Lower leg skin (tissue), 3 donors: ENCODE measurements at regions not wholly inside any gene's neighbourhood (a gene's known extent, or its start where the extent isn't known, plus 50 kb on each side); places are given as distances from the start of the nearest gene placed in this dataset.

Experiments
- CTCF ChIP-seq, 3 donors: fragments of 450-650 bp; IDR thresholded peaks; one replicate each; pipeline ENCODE4 v1.5.1; 2016; ENCODE audit warnings: antibody characterized with exemption in 3 of 3, mild to moderate bottlenecking in 3 of 3, moderate library complexity in 2 of 3
- POLR2A ChIP-seq, 2 donors: fragments of 450-650 bp; IDR thresholded peaks; one replicate each; pipeline ENCODE4 v1.6.1; 2016 to 2017; ENCODE audit warnings: antibody characterized with exemption in 2 of 2, mild to moderate bottlenecking in 1 of 2, moderate library complexity in 1 of 2

DNA sequence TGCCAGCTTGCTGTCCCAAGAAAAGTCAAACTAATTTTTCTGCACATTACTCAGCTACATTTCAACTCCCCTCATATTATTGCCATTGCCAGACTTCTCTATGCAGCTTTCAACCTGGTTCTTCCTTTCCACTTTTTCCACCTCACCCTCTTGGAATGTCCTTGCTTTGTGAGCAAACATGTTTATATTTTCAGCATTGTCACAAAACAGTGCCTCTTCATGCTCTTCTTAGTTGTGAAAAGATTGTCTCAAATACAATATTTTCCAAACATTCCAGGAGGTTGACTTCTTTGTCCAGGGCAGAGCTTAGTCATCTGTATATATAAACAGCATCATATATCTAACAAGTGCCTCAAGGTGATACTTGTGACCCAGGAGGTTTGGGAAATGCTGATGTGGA is 803.3 kb upstream of the CELF4 start:
- TF ChIP-seq CTCF (IDR thresholded peaks at IDR 0.05) (no peak), POLR2A (IDR thresholded peaks at IDR 0.05) (no peak)
